Suprapubic skin (tissue), 4 donors: ENCODE measurements at regions not wholly inside any gene's neighbourhood (a gene's known extent, or its start where the extent isn't known, plus 50 kb on each side); places are given as distances from the start of the nearest gene placed in this dataset.
"Not testable (repeated sequence)": the region's sequence is repeated elsewhere in the genome, so short reads cannot be mapped to it uniquely, and the experiment has no call there.

ENCODE experiments used
- EP300 ChIP-seq: sonication (generic); formaldehyde crosslinking; IDR thresholded peaks from one replicate; pipeline ENCODE4 v1.6.1; 2017; ENCODE audit warnings: antibody characterized with exemption
- POLR2A ChIP-seq, 2 donors: fragments of 450-650 bp; IDR thresholded peaks; one replicate each; pipeline ENCODE4 v1.6.1; 2017; ENCODE audit warnings: antibody characterized with exemption in 2 of 2, mild to moderate bottlenecking in 2 of 2, moderate library complexity in 2 of 2
- POLR2AphosphoS5 ChIP-seq, 3 donors: sonication (generic); formaldehyde crosslinking; IDR thresholded peaks; one replicate each; pipeline ENCODE4 v1.6.1; 2017; ENCODE audit warnings: antibody characterized with exemption in 3 of 3
- TF ChIP-seq, protein P1 (sequence below), 2 donors: fragments of 200-600 bp in 1 of 2; fragments of 450-650 bp in 1 of 2; sonication (generic) in 1 of 2; IDR thresholded peaks; one replicate each; pipeline ENCODE4 v1.5.1; 2016 to 2019; ENCODE audit warnings: antibody characterized with exemption in 2 of 2, mild to moderate bottlenecking in 1 of 2, moderate library complexity in 1 of 2

DNA sequence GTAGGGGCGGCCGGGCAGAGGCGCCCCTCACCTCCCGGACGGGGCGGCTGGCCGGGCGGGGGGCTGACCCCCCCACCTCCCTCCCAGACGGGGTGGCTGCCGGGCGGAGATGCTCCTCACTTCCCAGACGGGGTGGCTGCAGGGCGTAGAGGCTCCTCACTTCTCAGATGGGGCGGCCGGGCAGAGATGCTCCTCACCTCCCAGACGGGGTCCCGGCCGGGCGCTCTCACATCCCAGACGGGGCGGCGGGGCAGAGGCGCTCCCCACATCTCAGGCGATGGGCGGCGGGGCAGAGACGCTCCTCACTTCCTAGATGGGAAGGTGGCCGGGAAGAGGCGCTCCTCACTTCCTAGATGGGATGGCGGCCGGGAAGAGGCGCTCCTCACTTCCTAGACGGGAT is 232.2 kb upstream of the PRDM1 start:
- not testable (repeated sequence) for TF ChIP-seq POLR2AphosphoS5 (IDR thresholded peaks at IDR 0.05); POLR2A (IDR thresholded peaks at IDR 0.05); EP300
- TF ChIP-seq, protein P1, sequence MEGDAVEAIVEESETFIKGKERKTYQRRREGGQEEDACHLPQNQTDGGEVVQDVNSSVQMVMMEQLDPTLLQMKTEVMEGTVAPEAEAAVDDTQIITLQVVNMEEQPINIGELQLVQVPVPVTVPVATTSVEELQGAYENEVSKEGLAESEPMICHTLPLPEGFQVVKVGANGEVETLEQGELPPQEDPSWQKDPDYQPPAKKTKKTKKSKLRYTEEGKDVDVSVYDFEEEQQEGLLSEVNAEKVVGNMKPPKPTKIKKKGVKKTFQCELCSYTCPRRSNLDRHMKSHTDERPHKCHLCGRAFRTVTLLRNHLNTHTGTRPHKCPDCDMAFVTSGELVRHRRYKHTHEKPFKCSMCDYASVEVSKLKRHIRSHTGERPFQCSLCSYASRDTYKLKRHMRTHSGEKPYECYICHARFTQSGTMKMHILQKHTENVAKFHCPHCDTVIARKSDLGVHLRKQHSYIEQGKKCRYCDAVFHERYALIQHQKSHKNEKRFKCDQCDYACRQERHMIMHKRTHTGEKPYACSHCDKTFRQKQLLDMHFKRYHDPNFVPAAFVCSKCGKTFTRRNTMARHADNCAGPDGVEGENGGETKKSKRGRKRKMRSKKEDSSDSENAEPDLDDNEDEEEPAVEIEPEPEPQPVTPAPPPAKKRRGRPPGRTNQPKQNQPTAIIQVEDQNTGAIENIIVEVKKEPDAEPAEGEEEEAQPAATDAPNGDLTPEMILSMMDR (IDR thresholded peaks at IDR 0.05) = not testable (repeated sequence)
